DMS79 (cell line): ENCODE measurements at regions not wholly inside any gene's neighbourhood (a gene's known extent, or its start where the extent isn't known, plus 50 kb on each side); places are given as distances from the start of the nearest gene placed in this dataset.
"Not testable (repeated sequence)": the region's sequence is repeated elsewhere in the genome, so short reads cannot be mapped to it uniquely, and the experiment has no call there.

ENCODE experiments used
- DNase-seq: peaks from one replicate; lab custom pipeline; 2025; lab: John Stamatoyannopoulos, UW

- no peak for DNase-seq
These were observed 1589.5 kb upstream of the PIK3C3 start for GRCh38 chr18:40365526-40365925.

DNA sequence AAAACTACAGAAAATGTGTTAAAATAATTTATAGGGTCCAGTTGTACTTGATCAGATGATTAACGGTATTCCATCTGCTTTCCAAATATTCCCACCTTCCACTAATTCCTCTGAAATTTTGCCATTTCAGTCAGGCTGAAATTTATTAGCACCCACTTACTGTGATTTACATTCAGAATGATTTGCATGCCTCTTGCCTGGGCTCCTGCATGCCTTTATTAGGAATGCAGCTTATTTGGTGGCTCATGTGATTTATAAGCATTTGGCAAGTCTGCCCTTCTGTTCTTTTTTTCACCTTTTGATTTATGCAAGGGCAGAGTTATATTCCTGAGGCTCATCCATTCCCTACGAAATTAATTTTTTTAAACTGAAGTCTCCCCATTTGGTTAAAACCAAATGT is 1594.5 kb upstream of the PIK3C3 start:
- DNase-seq = no peak

GRCh38 chr18:40357536-40357935 is 1597.5 kb upstream of the PIK3C3 start:
- no peak for DNase-seq

DNA sequence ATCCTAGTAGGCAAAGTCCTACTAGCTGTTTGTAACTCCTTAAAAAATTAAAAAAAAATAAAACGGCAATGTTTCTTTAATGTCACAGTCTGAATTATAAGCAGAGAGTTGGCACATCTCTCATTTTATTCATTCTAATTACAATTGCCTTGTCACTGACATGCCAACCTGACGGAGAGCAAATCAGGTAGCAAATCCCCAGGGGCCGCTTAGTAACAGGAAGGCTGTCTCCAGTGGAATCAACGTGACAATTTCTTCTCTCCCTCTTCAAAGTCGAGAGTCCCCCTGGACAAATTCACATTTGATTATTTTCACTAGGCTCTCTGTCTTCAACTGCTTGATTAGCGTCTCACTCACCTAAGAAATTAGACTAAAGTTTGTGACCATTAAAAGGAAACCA is 1598.9 kb upstream of the PIK3C3 start:
- DNase-seq = no peak

DNA sequence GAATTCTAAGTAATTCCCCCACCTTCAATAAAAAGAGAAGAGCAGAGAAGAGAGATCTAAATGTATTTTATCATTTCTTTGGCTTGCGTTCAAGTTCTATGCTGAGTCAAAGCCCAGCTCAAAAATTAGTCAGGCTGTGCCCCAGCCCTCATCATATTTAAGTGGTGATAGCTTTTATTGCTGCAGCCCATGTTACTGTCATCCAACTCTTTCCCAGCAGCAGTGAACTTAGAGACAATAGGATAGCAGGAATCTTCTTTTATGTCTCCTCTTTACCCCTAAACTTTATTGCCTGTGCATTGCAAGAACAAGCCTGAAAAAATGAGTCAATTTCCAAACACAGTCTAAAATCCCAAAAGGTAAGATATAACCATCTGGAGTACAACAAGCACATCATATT is 1599.3 kb upstream of the PIK3C3 start:
- DNase-seq = no peak

- DNase-seq = no peak
These were observed 1606.8 kb upstream of the PIK3C3 start for GRCh38 chr18:40348196-40348595.

GRCh38 chr18:40347261-40347660 is 1607.8 kb upstream of the PIK3C3 start:
- DNase-seq = no peak

DNA sequence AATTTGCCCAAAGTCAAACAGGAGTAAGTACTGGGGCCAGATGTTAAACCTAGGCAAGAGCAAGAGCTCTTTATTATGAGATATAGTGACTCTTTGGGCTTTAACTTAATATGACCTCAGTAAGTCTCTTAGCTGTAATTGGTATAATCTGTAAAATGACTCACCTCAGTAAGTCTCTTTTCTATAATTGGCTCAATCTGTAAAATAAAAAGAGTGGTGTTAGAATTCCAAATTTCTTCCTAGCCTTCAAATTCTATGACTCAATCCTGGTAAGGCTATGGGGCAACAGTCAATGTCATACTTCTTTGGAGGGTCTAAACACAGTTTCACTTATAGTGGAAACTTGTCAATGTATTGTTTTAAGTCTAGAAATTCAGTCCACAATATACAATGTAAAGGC is 1608.9 kb upstream of the PIK3C3 start:
- no peak for DNase-seq

- DNase-seq = no peak
These were observed 1613.3 kb upstream of the PIK3C3 start for GRCh38 chr18:40341701-40342100.

- DNase-seq = no peak
These were observed 1616.8 kb upstream of the PIK3C3 start for GRCh38 chr18:40338284-40338683.

- DNase-seq = no peak
These were observed 1628.0 kb upstream of the PIK3C3 start for GRCh38 chr18:40326985-40327384.

DNA sequence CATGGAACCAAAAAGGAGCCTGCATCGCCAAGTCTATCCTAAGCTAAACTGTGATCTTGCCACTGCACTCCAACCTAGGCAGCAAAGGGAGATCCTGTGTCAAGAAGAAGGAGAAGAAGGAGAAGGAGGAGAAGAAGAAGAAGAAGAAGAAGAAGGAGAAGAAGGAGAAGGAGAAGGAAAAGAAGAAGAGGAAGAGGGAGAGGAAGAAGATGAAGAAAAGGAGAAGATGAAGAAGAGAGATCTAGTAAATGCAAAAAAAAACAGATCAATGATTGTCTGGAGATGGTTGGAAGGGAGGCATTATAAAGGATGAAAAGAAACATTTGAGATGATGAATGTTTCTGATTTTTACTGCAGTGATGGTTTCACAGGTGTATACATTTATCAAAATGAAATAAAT is 1629.0 kb upstream of the PIK3C3 start:
- no peak for DNase-seq

DNA sequence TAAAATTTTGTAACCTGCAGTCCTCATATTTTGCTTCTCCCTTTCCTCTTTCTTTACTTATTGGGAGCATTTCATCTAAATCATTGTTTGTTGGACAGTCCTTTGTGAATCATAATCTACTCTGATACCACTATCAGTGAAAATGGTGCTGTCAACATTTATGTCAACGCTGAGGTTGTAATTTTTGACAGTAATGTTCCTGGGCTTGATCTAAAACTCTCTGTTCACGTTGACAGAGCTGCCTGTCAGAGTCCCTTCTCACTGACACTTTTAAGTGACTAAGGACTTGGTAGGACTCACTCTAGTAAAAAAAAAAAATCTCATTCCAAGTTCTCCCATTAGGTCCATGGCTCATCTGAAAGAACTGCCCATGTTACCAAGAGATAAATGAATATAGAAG is 1640.8 kb upstream of the PIK3C3 start:
- no peak for DNase-seq

- no peak for DNase-seq
These were observed 1641.9 kb upstream of the PIK3C3 start for GRCh38 chr18:40313030-40313642.

DNA sequence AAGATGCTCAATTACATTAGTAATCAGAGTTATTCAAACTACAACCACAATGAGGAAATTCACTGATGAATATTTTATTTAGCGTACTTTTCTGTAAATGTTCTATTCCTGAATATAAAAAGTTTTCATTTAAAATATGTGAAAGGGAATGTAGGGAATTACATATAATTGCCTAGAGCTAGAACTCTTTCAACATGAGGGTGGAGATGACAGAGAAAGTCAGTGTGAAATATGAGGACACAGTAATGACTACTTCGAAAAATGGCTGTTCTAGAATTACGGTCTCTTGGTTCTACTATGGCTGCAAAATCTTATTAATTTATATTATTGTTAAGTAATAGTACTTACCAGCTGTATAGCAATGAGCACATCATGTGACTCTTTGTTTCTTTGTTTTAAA is 1647.4 kb upstream of the PIK3C3 start:
- no peak for DNase-seq

DNA sequence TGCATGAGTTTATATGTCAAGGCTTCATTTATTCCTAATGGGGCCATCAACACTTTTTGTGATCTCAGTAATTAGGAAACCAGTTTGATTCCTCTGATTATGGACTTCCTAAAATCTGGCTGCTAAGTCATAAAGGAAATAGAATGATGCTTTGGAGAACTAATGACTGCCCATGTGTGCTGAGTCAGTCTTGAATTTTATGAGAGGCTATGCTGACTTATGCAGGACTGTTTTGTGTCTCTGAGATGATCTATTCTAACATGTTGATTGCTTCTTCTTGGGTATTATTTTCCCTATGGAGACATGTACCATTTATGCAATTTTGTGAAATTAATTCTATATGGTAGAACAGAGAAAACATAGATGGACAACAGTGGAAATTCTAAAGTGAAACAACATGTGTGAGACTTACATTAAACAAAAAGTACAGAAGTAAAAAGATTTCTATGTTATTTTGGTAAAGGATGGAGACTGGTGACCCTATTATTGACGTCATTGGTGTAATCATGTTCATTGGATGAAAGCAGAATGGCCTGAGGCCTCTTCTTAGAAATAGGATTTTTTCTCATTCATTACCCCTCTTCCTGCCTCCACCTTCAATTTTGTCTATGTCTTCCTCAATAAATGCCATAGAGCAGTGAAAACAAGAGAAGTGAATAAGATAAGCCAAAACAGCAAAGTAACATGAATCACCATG is 1658.2 kb upstream of the PIK3C3 start:
- DNase-seq = no peak

GRCh38 chr18:40292985-40293710 is 1661.9 kb upstream of the PIK3C3 start:
- no peak for DNase-seq

- DNase-seq = no peak
These were observed 1671.5 kb upstream of the PIK3C3 start for GRCh38 chr18:40283560-40283959.

- not testable (repeated sequence) for DNase-seq
These were observed 1673.7 kb upstream of the PIK3C3 start for GRCh38 chr18:40281356-40281755.

DNA sequence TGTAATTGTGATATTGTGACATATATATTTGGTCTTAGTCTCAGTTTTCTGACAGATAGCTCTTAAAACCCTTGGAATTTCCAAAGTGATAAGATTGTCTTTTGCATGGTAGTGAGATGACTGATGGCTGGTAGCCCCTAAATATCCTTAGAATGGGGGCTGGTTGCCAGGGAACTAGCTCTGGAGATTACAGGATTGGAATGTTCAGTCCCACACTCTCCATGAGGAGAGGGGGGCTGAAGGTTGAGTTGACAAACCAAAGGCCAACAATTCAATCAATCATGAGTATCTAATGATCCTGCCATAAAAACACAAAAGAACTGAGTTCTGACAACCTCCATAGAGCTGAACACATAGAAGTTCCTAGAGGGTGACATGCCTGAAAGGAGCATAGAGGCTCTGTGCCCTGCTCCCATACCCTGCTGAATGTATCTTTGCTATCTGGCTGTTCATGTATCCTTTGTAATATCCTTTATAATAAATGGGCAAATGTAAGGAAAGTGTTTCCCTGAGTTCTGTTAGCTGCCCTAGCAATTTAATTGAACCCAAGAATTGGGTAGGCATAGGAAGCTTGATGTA is 1680.3 kb upstream of the PIK3C3 start:
- no peak for DNase-seq

GRCh38 chr18:40272630-40273231 is 1682.3 kb upstream of the PIK3C3 start:
- no peak for DNase-seq

DNA sequence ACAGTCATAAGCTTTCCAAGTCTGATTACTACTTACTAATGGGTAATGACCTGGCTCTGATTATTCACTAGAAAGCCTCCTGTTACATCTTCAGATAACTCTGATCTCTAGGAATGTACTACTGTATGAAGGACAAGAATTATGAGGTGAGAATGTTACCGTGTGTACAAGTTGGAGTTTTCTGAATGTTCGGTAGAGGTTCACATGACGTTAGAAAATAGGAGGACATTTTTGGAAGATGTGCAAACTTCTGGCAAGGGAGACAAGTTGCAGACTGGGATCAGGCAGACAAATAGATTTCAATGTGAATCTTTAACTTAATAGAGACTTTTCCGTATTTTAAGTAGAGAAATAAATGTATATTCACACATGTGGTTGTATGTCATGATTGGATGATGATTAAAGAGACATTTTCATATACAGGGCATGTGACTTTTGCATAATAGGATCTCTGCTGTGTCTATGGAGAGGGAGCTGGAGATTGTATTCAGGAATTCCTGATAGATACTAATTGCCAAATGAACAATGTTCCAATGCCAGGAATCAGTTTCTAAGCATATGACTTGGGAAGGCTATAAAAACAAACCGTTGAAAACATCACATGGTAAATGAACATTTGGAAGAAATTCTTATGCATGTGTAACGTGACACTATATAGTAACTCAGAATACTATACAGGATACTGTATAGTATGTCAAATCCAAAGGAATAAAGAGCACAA is 1695.8 kb upstream of the PIK3C3 start:
- no peak for DNase-seq
